Sciatic nerve (tissue), 2 donors: ENCODE measurements at regions not wholly inside any gene's neighbourhood (a gene's known extent, or its start where the extent isn't known, plus 50 kb on each side); places are given as distances from the start of the nearest gene placed in this dataset.
"Not testable (repeated sequence)": the region's sequence is repeated elsewhere in the genome, so short reads cannot be mapped to it uniquely, and the experiment has no call there.

Source experiments
- ATAC-seq: fragments of 200-7000 bp; cut with Tn5 transposase; one replicate; pipeline ENCODE4 v1.9.1; 2020; ENCODE audit warnings: mild to moderate bottlenecking, moderate library complexity
- DNase-seq: peaks from one replicate; pipeline ENCODE4 v3.0.0-alpha.2; 2020; ENCODE audit warnings: low spot score
- intact Hi-C: fragments of 100-400 bp; cut with DNase I; formaldehyde crosslinking; loops from one replicate; pipeline ENCODE4 v1.14.2; 2022
- donor health status: DM: no; HTN: no; CAD: no.
- donor health status: DM: no; HTN: no; CAD: no.

GRCh38 chr1:102821707-102822106, 286.6 kb downstream of the COL11A1 start:
- intact Hi-C loops, result no loop called here
- DNase-seq, result no peak
- ATAC-seq, result no peak

- ATAC-seq (no peak), DNase-seq (no peak)
- intact Hi-C loops, result no loop called here
Observed at GRCh38 chr1:102800406-102800805, 307.9 kb downstream of the COL11A1 start.

- DNase-seq (no peak), ATAC-seq (no peak)
- intact Hi-C loops, result no loop called here
Observed at GRCh38 chr1:102799496-102799895, 308.8 kb downstream of the COL11A1 start.

GRCh38 chr1:102798718-102799117, 309.6 kb downstream of the COL11A1 start:
- ATAC-seq, result no peak

GRCh38 chr1:102796429-102796828, 311.9 kb downstream of the COL11A1 start:
- no peak for DNase-seq
- no peak for ATAC-seq
- intact Hi-C loops, result no loop called here

More at GRCh38 chr1:102798718-102799117, 309.6 kb downstream of the COL11A1 start:
- intact Hi-C loops, result no loop called here
- no peak for DNase-seq

GRCh38 chr1:102790997-102791396, 317.3 kb downstream of the COL11A1 start:
- no peak for DNase-seq
- ATAC-seq, result no peak
- intact Hi-C loops, result no loop called here

- DNase-seq, ATAC-seq, intact Hi-C loops: not testable (repeated sequence)
Observed at GRCh38 chr1:102789951-102790350, 318.4 kb downstream of the COL11A1 start.

- ATAC-seq (no peak), DNase-seq (no peak)
- intact Hi-C loops, result no loop called here
Observed at GRCh38 chr1:102783487-102783886, 324.8 kb downstream of the COL11A1 start.

- DNase-seq (no peak), ATAC-seq (no peak)
- intact Hi-C loops, result no loop called here
Observed at GRCh38 chr1:102782144-102782543, 326.2 kb downstream of the COL11A1 start.

GRCh38 chr1:102776071-102776470, 332.3 kb downstream of the COL11A1 start:
- DNase-seq, result no peak
- intact Hi-C loops, result no loop called here
- no peak for ATAC-seq

- ATAC-seq (no peak), DNase-seq (no peak)
- intact Hi-C loops, result no loop called here
Observed at GRCh38 chr1:102772831-102773230, 335.5 kb downstream of the COL11A1 start.

GRCh38 chr1:102758418-102758817, 349.9 kb downstream of the COL11A1 start:
- intact Hi-C loops, result loop anchor here (5.0 kb wide), 1 partner anchor 1524 kb away; no protein-coding TSS in a partner anchor
- DNase-seq (no peak), ATAC-seq (no peak)

GRCh38 chr1:102757363-102757762, 351.0 kb downstream of the COL11A1 start:
- intact Hi-C loops, result loop anchor here (5.0 kb wide), 1 partner anchor 1525 kb away; no protein-coding TSS in a partner anchor
- no peak for ATAC-seq
- no peak for DNase-seq

- ATAC-seq (no peak), DNase-seq (no peak)
- intact Hi-C loops, result no loop called here
Observed at GRCh38 chr1:102751111-102751510, 357.2 kb downstream of the COL11A1 start.

GRCh38 chr1:102742426-102742825, 365.9 kb downstream of the COL11A1 start:
- ATAC-seq, result no peak
- intact Hi-C loops, result no loop called here

GRCh38 chr1:102733491-102734236, 374.7 kb downstream of the COL11A1 start:
- ATAC-seq (no peak), DNase-seq (no peak)
- intact Hi-C loops, result no loop called here

More at GRCh38 chr1:102742426-102742825, 365.9 kb downstream of the COL11A1 start:
- DNase-seq, result no peak

GRCh38 chr1:102732927-102733326, 375.4 kb downstream of the COL11A1 start:
- intact Hi-C loops, result no loop called here
- no peak for DNase-seq
- no peak for ATAC-seq

- DNase-seq (no peak), ATAC-seq (no peak)
- intact Hi-C loops, result no loop called here
Observed at GRCh38 chr1:102726417-102726816, 381.9 kb downstream of the COL11A1 start.

GRCh38 chr1:102724741-102725140, 383.6 kb downstream of the COL11A1 start:
- DNase-seq (no peak), ATAC-seq (no peak)
- intact Hi-C loops, result no loop called here

GRCh38 chr1:102715150-102715549, 393.2 kb downstream of the COL11A1 start:
- no peak for ATAC-seq
- no peak for DNase-seq
- intact Hi-C loops, result no loop called here

GRCh38 chr1:102699524-102699923, 408.8 kb downstream of the COL11A1 start:
- DNase-seq (no peak), ATAC-seq (no peak)
- intact Hi-C loops, result no loop called here
